A673 (cell line): ENCODE measurements at regions not wholly inside any gene's neighbourhood (a gene's known extent, or its start where the extent isn't known, plus 50 kb on each side); places are given as distances from the start of the nearest gene placed in this dataset.
A peak's percentile ranks its signal among the peaks of the same experiment; 100 is the strongest.

ENCODE experiments used
- BruUV-seq: library from RNA; stranded (reverse); fragments of 400-500 nt; replicated peaks from 2 replicates; lab custom pipeline; 2021; lab: Mats Ljungman, UMichigan
- CTCF ChIA-PET: fragments of 300-600 bp; sonication (Branson Sonifier 250); formaldehyde crosslinking; loops from one replicate; lab custom pipeline; 2022; ENCODE audit warnings: antibody characterized with exemption; lab: Charles Lee
- POLR2A ChIA-PET: fragments of 300-600 bp; sonication (Branson Sonifier 250); formaldehyde crosslinking; loops from one replicate; lab custom pipeline; 2022; ENCODE audit warnings: antibody characterized with exemption; ENCODE audit not compliant: low non-redundant PET; lab: Charles Lee
- DNase-seq: peaks from one replicate; pipeline ENCODE4 v3.0.0-alpha.2; 2015; ENCODE audit warnings: low spot score
- H3K27ac ChIP-seq: fragments of 200-600 bp; sonication (generic); 2 replicates; pipeline ENCODE4 v1.5.1; 2016; ENCODE audit warnings: mixed run types, low read depth, mild to moderate bottlenecking, mixed read lengths, antibody characterized with exemption, low read length; ENCODE audit not compliant: poor library complexity, severe bottlenecking
- H3K27me3 ChIP-seq: fragments of 200-600 bp; sonication (generic); replicated peaks from 2 replicates; pipeline ENCODE4 v1.6.1; 2017; ENCODE audit warnings: mixed run types, low read depth, mild to moderate bottlenecking, mixed read lengths, antibody characterized with exemption, low read length; ENCODE audit not compliant: insufficient read depth, poor library complexity
- H3K36me3 ChIP-seq: fragments of 200-600 bp; sonication (generic); 2 replicates; pipeline ENCODE4 v1.6.1; 2016; ENCODE audit warnings: mixed run types, mild to moderate bottlenecking, mixed read lengths, antibody characterized with exemption, low read length; ENCODE audit not compliant: insufficient read depth, poor library complexity, severe bottlenecking
- H3K4me1 ChIP-seq: fragments of 200-600 bp; sonication (generic); 2 replicates; pipeline ENCODE4 v1.6.1; 2017; ENCODE audit warnings: mixed run types, mild to moderate bottlenecking, mixed read lengths, antibody characterized with exemption, low read length; ENCODE audit not compliant: insufficient read depth, poor library complexity, severe bottlenecking
- H3K4me3 ChIP-seq: fragments of 200-600 bp; sonication (generic); 2 replicates; pipeline ENCODE4 v1.5.1; 2016; ENCODE audit warnings: low read depth, mixed run types, mild to moderate bottlenecking, mixed read lengths, low read length; ENCODE audit not compliant: poor library complexity, severe bottlenecking
- H3K9me3 ChIP-seq: fragments of 200-600 bp; sonication (generic); 2 replicates; pipeline ENCODE4 v1.6.1; 2016; ENCODE audit warnings: mixed run types, low read depth, mild to moderate bottlenecking, mixed read lengths, antibody characterized with exemption, low read length; ENCODE audit not compliant: poor library complexity, severe bottlenecking
- EZH2 ChIP-seq: fragments of 200-600 bp; sonication (generic); IDR thresholded peaks from 2 replicates; pipeline ENCODE4 v1.6.1; 2017; ENCODE audit warnings: borderline replicate concordance, low read depth, mild to moderate bottlenecking, mixed read lengths, antibody characterized with exemption, low read length; ENCODE audit not compliant: poor library complexity, severe bottlenecking
- intact Hi-C: fragments of 100-400 bp; cut with micrococcal nuclease; formaldehyde crosslinking; loops from one replicate; pipeline ENCODE4 v1.10.0; 2022; ENCODE audit not compliant: unreplicated experiment
- TF ChIP-seq, protein P1 (sequence below): fragments of 300-800, 200-600 bp; sonication (generic); conservative IDR thresholded peaks from 2 replicates; pipeline ENCODE4 v1.5.1; 2017; ENCODE audit warnings: low read depth, mild to moderate bottlenecking, antibody characterized with exemption, low read length, moderate library complexity, mixed read lengths

DNA sequence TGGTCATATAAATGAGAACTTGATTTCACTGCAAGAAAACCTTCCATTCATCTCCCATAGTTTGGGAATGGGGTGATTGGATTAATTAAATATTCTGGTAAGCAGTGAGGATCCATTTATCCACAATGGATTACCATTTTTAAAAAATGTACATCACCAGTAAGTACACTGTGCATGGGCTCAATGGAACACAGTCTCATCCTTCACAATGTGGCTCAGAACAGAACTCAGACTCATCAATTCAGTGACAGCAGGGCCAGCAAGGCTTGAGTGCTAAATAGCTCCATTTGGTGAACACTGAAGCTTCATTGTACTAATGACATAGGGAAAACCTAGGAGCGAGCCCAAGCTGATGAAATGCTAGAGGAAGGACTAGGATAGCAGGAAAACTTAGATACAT lies 223.8 kb downstream of the CMPK2 start:
- CTCF ChIA-PET = no interaction called here
- no peak for DNase-seq
- TF ChIP-seq, protein P1, sequence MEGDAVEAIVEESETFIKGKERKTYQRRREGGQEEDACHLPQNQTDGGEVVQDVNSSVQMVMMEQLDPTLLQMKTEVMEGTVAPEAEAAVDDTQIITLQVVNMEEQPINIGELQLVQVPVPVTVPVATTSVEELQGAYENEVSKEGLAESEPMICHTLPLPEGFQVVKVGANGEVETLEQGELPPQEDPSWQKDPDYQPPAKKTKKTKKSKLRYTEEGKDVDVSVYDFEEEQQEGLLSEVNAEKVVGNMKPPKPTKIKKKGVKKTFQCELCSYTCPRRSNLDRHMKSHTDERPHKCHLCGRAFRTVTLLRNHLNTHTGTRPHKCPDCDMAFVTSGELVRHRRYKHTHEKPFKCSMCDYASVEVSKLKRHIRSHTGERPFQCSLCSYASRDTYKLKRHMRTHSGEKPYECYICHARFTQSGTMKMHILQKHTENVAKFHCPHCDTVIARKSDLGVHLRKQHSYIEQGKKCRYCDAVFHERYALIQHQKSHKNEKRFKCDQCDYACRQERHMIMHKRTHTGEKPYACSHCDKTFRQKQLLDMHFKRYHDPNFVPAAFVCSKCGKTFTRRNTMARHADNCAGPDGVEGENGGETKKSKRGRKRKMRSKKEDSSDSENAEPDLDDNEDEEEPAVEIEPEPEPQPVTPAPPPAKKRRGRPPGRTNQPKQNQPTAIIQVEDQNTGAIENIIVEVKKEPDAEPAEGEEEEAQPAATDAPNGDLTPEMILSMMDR = no peak
- TF ChIP-seq EZH2 = no peak

DNA sequence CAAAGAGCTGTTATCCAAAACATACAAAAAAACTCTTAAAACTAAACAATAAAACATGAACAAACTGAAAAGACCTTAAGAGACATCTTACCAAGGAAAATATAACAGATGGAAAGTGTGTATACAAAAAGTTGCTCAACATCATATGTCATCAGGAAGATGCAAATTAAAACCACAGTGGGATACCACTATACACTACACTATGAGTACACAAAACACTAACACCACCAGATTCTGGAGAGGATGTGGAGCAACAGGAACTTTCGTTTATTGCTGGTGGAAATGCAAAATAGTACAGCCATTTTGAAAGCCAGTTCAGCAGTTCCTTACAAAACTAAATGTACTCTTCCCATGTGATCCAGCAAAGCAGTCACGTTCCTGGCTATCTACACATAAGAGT lies 221.4 kb downstream of the CMPK2 start:
- TF ChIP-seq, protein P1 = no peak
- no peak for TF ChIP-seq EZH2
- Histone ChIP-seq H3K27ac (no peak overlapping the region), H3K27me3 (no peaks in the 10 kb centered on the region), H3K4me1 (peaks cover 22% of the 10 kb centered on the region), H3K36me3 (no peaks in the 10 kb centered on the region), H3K4me3 (no peak overlapping the region), H3K9me3 (no peaks in the 10 kb centered on the region)
- CTCF ChIA-PET = no interaction called here
- no TSS peak for BruUV-seq
- intact Hi-C loops = no loop called here
- peak; percentile 73 for DNase-seq
- POLR2A ChIA-PET = no interaction called here

More for the DNA sequence above, 223.8 kb downstream of the CMPK2 start:
- POLR2A ChIA-PET = no interaction called here
- intact Hi-C loops = no loop called here
- Histone ChIP-seq H3K36me3 (no peaks in the 10 kb centered on the region), H3K9me3 (no peaks in the 10 kb centered on the region), H3K27me3 (no peaks in the 10 kb centered on the region), H3K4me1 (peaks cover 32% of the 10 kb centered on the region), H3K4me3 (no peak overlapping the region), H3K27ac (no peak overlapping the region)
- BruUV-seq = no TSS peak

DNA sequence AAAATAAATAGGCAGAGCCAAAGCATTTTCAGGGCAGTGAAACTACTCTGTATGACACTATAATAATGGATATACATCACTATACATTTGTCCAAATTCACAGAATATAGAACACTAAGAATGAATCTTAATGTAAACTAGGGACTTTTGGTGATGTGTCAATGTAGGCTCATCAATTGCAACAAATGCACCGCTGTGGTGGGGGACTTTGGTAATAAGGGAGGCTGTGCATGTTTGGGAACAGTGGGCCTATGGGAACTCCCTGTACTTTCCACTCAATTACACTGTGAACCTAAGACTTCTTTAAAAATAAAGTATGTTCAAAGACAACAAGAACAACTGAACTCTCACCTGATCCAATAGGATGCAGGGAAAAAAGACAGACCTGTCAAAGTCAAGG lies 220.7 kb downstream of the CMPK2 start:
- H3K27me3 ChIP-seq = no peaks in the 10 kb centered on the region
- H3K27ac ChIP-seq = no peak overlapping the region
- ChIA-PET POLR2A (no interaction called here), CTCF (no interaction called here)
- no TSS peak for BruUV-seq
- peaks cover 16% of the 10 kb centered on the region for H3K4me1 ChIP-seq
- H3K4me3 ChIP-seq = no peak overlapping the region
- H3K9me3 ChIP-seq = no peaks in the 10 kb centered on the region
- H3K36me3 ChIP-seq = no peaks in the 10 kb centered on the region
- DNase-seq = no peak
- intact Hi-C loops = no loop called here
- TF ChIP-seq, protein P1 = no peak
- no peak for TF ChIP-seq EZH2
